GM19099 (cell line): ENCODE measurements at regions not wholly inside any gene's neighbourhood (a gene's known extent, or its start where the extent isn't known, plus 50 kb on each side); places are given as distances from the start of the nearest gene placed in this dataset.

Experiments
- POLR2A ChIP-seq: IDR thresholded peaks from 3 replicates; pipeline ENCODE4 v1.6.1; 2011; ENCODE audit warnings: low read depth; ENCODE audit not compliant: insufficient read length; ENCODE audit errors: extremely low read depth

GRCh38 chr3:191963182-191963581 lies 502.2 kb downstream of the PYDC2 start:
- TF ChIP-seq POLR2A, result no peak

GRCh38 chr3:191966556-191966955 lies 505.6 kb downstream of the PYDC2 start:
- no peak for TF ChIP-seq POLR2A

- TF ChIP-seq POLR2A, result no peak
Measured at GRCh38 chr3:191968299-191968698, 507.3 kb downstream of the PYDC2 start.

GRCh38 chr3:191972714-191973398 lies 511.9 kb downstream of the PYDC2 start:
- TF ChIP-seq POLR2A, result no peak

GRCh38 chr3:191973820-191974219 lies 512.9 kb downstream of the PYDC2 start:
- no peak for TF ChIP-seq POLR2A

- TF ChIP-seq POLR2A, result no peak
Measured at GRCh38 chr3:191975936-191976335, 515.0 kb downstream of the PYDC2 start.

- TF ChIP-seq POLR2A, result no peak
Measured at GRCh38 chr3:191980443-191980842, 519.5 kb downstream of the PYDC2 start.

GRCh38 chr3:191982481-191982880 lies 521.5 kb downstream of the PYDC2 start:
- TF ChIP-seq POLR2A, result no peak

GRCh38 chr3:191985691-191986090 lies 524.7 kb downstream of the PYDC2 start:
- TF ChIP-seq POLR2A, result no peak

GRCh38 chr3:191987831-191988350 lies 526.9 kb downstream of the PYDC2 start:
- TF ChIP-seq POLR2A, result no peak

- TF ChIP-seq POLR2A, result no peak
Measured at GRCh38 chr3:191997093-191997492, 536.1 kb downstream of the PYDC2 start.

- no peak for TF ChIP-seq POLR2A
Measured at GRCh38 chr3:191997579-191998268, 536.8 kb downstream of the PYDC2 start.

GRCh38 chr3:192001218-192001617 lies 540.3 kb downstream of the PYDC2 start:
- no peak for TF ChIP-seq POLR2A

GRCh38 chr3:192005989-192006388 lies 545.0 kb downstream of the PYDC2 start:
- TF ChIP-seq POLR2A, result no peak

GRCh38 chr3:192009903-192010302 lies 548.9 kb downstream of the PYDC2 start:
- TF ChIP-seq POLR2A, result no peak

GRCh38 chr3:192010490-192010889 lies 549.5 kb downstream of the PYDC2 start:
- no peak for TF ChIP-seq POLR2A
